ENCODE measurements at regions not wholly inside any gene's neighbourhood (a gene's known extent, or its start where the extent isn't known, plus 50 kb on each side); places are given as distances from the start of the nearest gene placed in this dataset.

- DNase-seq (no peak), ATAC-seq (ENCODE audit: low FRiP score in 2 of 2) (no peak)
- no peaks in the 10 kb centered on the region for H3K36me3 ChIP-seq
- H3K27me3 ChIP-seq = no peaks in the 10 kb centered on the region
- H3K27ac ChIP-seq = no peak overlapping the region
- no peak overlapping the region for H3K4me3 ChIP-seq
- H3K4me1 ChIP-seq = no peaks in the 10 kb centered on the region
- no peak for TF ChIP-seq POLR2A (IDR thresholded peaks at IDR 0.05)
- no peak for TF ChIP-seq CTCF (IDR thresholded peaks at IDR 0.05)
- TF ChIP-seq POLR2AphosphoS5 (IDR thresholded peaks at IDR 0.05) = no peak
- no peak for TF ChIP-seq EP300 (IDR thresholded peaks at IDR 0.05)
- peaks cover 0 to 3% (median 0%) of the 10 kb centered on the region in 4 donors for H3K9me3 ChIP-seq
- 86 to 100% methylated on average over 1 of the region's 1 CpG for WGBS, 2 donors
Observed at GRCh38 chr12:105440037-105440664, 109.7 kb downstream of the C12orf75 start.

GRCh38 chr12:105443802-105444652 is 113.5 kb downstream of the C12orf75 start:
- Histone ChIP-seq H3K27ac (no peak overlapping the region), H3K36me3 (no peaks in the 10 kb centered on the region), H3K4me1 (no peaks in the 10 kb centered on the region), H3K9me3 (peaks cover 0 to 3% (median 0%) of the 10 kb centered on the region in 4 donors), H3K4me3 (no peak overlapping the region), H3K27me3 (no peaks in the 10 kb centered on the region)
- no peak for ATAC-seq (ENCODE audit: low FRiP score in 2 of 2)
- TF ChIP-seq POLR2A (IDR thresholded peaks at IDR 0.05) (no peak), POLR2AphosphoS5 (IDR thresholded peaks at IDR 0.05) (no peak), CTCF (IDR thresholded peaks at IDR 0.05) (no peak), EP300 (IDR thresholded peaks at IDR 0.05) (no peak)
- 75 to 83% methylated on average over 18 of the region's 18 CpGs for WGBS, 2 donors
- no peak for DNase-seq

- ATAC-seq (ENCODE audit: low FRiP score in 2 of 2) (no peak), DNase-seq (no peak)
- no peaks in the 10 kb centered on the region for H3K9me3 ChIP-seq
- H3K36me3 ChIP-seq = no peaks in the 10 kb centered on the region
- 64 to 81% methylated on average over 3 of the region's 3 CpGs for WGBS, 2 donors
- H3K27ac ChIP-seq = no peak overlapping the region
- H3K4me1 ChIP-seq = no peaks in the 10 kb centered on the region
- no peak overlapping the region for H3K4me3 ChIP-seq
- TF ChIP-seq POLR2AphosphoS5 (IDR thresholded peaks at IDR 0.05) (no peak), CTCF (IDR thresholded peaks at IDR 0.05) (no peak), EP300 (IDR thresholded peaks at IDR 0.05) (no peak), POLR2A (IDR thresholded peaks at IDR 0.05) (no peak)
- H3K27me3 ChIP-seq = no peaks in the 10 kb centered on the region
Observed at GRCh38 chr12:105444653-105445102, 114.2 kb downstream of the C12orf75 start.

- no peak for ATAC-seq (ENCODE audit: low FRiP score in 2 of 2)
- no peaks in the 10 kb centered on the region for H3K4me1 ChIP-seq
- H3K4me3 ChIP-seq = no peak overlapping the region
- TF ChIP-seq POLR2AphosphoS5 (IDR thresholded peaks at IDR 0.05) (no peak), POLR2A (IDR thresholded peaks at IDR 0.05) (no peak), EP300 (IDR thresholded peaks at IDR 0.05) (no peak), CTCF (IDR thresholded peaks at IDR 0.05) (no peak)
- no peaks in the 10 kb centered on the region for H3K9me3 ChIP-seq
- no peak for DNase-seq
- H3K36me3 ChIP-seq = no peaks in the 10 kb centered on the region
- WGBS, 2 donors = 80 to 83% methylated on average over 3 of the region's 3 CpGs
- no peaks in the 10 kb centered on the region for H3K27me3 ChIP-seq
- no peak overlapping the region for H3K27ac ChIP-seq
Observed at GRCh38 chr12:105445249-105445648, 114.8 kb downstream of the C12orf75 start.

Data from upper lobe of left lung (tissue), 6 donors.